HG02884 (cell line): ENCODE measurements at regions not wholly inside any gene's neighbourhood (a gene's known extent, or its start where the extent isn't known, plus 50 kb on each side); places are given as distances from the start of the nearest gene placed in this dataset.
"Not testable (repeated sequence)": the region's sequence is repeated elsewhere in the genome, so short reads cannot be mapped to it uniquely, and the experiment has no call there.

Experiments
- ATAC-seq: cut with Tn5 transposase; IDR thresholded peaks from one replicate; pipeline ENCODE4 v1.9.1; 2021; ENCODE audit warnings: mild to moderate bottlenecking, moderate library complexity; ENCODE audit not compliant: unreplicated experiment

DNA sequence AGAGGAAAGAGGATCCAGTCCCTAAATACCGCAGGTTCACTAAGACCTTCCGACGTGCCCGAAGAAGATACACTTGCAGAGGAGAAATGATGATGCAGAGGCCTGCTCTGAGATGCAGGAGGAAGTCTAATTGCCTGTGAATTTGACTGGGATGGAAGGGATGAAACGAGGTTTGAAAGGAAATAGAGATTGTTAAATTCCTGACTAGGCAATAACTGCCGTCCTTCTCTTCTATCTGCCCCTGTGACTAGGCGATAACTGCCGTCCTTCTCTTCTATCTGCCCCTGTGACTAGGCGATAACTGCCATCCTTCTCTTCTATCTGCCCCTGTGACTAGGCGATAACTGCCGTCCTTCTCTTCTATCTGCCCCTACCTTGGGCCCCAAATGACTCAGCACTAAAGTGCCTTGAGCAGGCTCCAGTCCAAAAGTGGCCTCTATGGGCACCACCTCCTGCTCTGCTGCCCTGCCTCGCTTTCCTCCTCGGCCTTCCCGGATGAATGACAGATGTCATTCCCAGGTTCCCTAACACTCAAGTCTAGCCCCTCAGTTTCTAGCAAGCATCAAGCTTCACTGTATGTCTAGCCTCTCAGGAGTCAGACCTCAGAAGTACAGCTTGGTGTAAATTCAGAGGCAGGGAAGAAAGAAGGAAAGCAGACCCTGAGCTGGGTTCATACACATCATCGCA is 189.1 kb downstream of the FOXD4L6 start:
- ATAC-seq: not testable (repeated sequence)

DNA sequence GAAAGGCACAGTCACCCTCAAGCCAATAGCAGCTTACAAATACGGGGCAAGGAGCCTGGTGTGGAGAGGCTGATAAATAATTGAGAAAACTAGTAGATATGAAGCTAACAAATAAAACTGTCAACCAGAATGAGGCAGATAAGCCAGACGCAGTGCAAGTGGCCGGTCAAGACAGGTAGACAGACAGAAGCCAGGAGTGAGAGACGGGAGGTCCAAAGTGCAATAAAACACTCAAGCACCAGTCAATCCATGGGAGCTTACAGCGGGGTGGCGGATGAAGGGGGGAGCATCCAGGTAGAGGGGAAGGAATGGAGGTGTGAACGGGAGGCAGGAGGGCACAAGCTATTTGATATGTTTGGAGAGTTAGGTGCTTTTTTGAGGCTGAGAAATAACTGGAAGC is 193.1 kb downstream of the FOXD4L6 start:
- no peak for ATAC-seq

DNA sequence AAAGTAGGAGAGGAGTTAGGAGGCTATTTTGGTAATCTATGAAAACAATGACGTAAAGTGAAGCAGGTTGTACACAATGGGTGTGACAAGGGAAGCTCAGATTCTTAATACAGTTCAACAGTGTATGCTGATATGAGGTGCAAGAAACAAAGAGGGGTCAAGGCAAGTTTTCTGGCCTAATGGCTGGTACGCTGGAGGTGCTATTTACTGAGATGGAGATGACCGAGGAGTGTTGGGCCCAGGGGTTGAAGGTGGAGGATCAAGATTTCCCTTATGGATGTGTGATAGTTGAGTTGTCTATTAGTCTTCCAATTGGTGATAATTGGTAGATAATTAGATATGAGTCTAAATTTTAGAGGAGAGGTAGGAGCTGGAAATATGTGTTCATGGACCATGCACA is 194.0 kb downstream of the FOXD4L6 start:
- not testable (repeated sequence) for ATAC-seq

- not testable (repeated sequence) for ATAC-seq
Observed at GRCh38 chr9:40930426-40930825, 198.1 kb downstream of the FOXD4L6 start.

DNA sequence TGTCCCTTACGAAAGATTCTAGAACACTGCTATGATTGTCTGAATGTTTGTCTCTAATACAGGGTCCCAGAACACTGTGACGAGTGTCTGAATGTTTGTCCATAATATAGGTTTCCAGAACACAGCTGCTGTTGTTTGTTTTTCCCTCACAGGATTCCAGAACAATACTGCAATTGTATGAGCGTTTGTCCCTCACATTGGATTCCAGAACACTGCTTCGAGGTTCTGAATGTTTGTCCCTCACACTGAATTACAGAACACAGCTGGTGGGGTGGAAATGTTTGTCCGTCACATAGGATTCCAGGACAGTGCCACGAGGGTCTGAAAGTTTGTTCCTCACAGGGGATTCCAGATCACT is 199.0 kb downstream of the FOXD4L6 start:
- not testable (repeated sequence) for ATAC-seq

DNA sequence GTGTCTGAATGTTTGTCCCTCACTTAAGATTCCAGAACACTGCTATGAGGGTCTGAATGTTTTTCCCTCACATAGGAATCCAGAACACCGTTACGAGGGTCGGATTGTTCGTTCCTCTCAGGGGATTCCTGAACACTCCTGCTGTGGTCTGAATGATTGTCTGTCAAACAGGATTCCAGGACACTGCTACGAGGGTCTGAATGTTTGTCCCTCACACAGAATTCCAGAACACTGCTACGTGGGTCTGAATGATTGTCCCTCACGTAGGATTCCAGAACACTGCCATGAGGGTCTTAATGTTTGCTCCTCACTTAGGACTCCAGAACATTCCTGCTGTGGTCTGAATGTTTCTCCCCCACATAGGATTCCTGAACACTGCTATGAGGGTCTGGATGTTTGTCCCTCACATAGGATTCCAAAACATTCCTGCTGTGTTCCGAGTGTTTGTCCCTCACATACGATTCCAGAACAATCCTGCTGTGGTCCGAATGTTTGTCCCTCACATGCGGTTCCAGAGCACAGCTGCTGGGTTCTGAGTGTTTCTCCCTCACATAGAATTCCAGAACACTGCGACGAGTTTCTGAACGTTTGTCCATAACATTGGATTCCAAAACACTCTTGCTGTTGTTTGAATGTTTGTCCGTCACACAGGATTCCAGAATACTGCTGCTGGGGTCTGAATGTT is 199.5 kb downstream of the FOXD4L6 start:
- ATAC-seq: no peak

- ATAC-seq: no peak
Observed at GRCh38 chr9:40927851-40928802, 200.4 kb downstream of the FOXD4L6 start.

DNA sequence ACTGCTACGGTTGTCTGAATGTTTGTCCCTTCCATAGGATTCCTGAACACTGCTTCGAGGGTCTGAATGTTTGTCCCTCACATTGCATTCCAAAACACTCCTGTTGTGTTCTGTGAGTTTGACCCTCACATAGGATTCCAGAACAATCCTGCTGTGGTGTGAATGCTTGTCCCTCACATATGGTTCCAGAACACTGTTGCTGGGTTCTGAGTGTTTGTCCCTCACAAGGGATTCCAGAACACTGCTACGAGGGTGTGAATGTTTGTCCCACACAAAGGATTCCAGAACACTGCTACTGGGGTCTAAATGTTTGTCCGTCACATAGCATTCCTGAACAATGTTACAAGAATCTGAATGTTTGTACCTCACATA is 201.2 kb downstream of the FOXD4L6 start:
- no peak for ATAC-seq

DNA sequence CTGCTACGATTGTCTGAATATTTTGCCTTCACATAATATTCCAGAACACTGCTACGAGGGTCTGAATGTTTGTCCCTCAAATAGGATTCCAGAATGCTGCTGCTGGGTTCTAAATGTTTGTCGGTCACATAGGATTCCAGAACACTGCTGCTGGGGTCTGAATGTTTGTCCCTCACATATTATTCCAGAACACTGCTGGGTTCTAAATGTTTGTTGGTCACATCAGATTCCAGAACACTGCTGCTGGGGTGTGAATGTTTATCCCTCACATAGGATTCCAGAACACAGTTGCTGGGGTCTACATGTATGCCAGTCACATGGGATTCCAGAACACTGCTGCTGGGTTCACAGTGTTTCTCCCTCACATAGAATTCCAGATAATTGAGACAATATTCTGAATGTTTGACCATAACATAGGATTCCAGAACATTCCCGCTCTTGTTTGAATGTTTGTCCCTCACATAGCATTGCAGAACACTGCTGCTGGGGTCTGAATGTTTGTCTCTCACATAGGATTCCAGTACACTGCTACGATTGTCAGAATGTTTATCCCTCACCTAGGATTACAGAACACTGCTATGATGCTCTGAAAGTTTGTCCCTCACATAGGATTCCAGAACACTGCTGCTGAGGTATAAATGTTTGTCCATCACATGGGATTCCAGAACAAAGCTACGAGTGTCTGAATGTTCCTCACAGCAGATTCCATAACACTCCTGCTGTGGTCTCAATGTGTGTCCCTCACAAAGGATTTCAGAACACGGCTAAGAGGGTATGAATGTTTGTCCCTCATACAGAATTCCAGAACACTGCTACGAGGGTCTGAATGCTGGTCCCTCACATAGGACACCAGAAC is 201.8 kb downstream of the FOXD4L6 start:
- no peak for ATAC-seq

DNA sequence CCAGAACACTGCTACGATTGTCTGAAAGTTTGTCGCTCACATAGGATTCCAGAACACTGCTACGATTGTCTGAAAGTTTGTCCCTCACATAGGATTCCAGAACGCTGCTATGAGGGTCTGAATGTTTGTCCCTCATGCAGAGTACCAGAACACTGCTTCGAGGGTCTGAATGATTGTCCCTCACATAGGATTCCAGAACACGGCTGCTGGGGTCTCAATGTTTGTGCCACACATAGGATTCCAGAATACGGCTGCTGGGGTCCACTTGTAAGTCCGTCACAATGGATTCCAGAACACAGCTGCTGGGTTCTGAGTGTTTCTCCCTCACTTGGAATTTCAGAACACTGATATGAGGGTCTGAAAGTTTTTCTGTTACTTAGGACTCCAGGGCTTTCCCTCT is 203.3 kb downstream of the FOXD4L6 start:
- ATAC-seq: no peak

- not testable (repeated sequence) for ATAC-seq
Observed at GRCh38 chr9:40916399-40916783, 212.1 kb downstream of the FOXD4L6 start.

DNA sequence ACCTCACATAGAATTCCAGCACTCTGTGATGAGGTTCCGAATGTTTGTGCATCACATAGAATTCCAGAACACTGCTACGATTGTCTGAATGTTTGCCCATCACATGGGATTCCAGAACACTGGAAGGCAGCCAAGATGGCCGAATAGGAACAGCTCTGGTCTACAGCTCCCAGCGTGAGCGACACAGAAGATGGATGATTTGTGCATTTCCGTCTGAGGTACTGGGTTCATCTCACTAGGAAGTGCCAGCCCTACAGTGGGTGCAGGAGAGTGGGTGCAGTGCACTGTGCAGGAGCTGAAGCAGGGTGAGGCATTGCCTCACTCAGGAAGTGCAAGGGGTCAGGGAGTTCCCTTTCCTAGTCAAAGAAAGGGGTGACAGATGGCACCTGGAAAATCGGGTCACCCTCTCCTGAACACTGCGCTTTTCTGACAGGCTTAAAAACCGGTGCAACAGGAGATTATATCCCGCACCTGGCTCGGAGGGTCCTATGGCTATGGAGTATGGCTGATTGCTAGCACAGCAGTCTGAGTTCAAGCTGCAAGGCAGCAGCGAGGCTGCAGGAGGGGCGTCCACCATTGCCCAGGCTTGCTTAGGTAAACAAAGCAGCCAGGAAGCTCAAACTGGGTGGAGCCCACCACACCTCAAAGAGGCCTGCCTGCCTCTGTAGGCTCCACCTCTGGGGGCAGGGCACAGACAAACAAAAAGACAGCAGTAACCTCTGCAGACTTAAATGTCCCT is 212.7 kb downstream of the FOXD4L6 start:
- ATAC-seq: not testable (repeated sequence)

- ATAC-seq: no peak
Observed at GRCh38 chr9:40914772-40915659, 213.5 kb downstream of the FOXD4L6 start.

GRCh38 chr9:40913928-40914673 is 214.4 kb downstream of the FOXD4L6 start:
- no peak for ATAC-seq

DNA sequence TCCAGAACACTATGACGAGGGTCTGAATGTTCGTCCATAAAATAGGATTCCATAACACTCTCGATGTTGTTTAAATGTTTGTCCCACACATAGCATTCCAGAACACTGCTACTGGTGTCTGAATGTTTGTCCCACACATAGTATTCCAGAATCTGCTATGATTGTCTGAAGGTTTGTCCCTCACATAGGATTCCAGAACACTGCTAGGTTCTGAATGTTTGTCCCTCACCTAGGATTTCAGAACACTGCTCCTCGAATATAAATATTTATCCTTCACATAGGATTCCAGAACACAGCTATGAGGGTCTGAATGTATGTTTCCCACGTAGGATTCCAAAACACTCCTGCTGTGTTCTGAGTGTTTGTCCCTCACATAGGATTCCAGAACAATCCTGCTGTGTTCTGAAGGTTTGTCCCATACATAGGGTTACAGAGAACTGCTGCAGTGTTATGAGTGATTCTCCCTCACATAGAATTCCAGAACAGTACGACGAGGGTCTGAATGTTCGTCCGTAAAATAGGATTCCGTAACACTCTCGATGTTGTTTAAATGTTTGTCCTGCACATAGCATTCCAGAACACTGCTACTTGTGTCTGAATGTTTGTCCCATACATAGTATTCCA is 215.3 kb downstream of the FOXD4L6 start:
- no peak for ATAC-seq

DNA sequence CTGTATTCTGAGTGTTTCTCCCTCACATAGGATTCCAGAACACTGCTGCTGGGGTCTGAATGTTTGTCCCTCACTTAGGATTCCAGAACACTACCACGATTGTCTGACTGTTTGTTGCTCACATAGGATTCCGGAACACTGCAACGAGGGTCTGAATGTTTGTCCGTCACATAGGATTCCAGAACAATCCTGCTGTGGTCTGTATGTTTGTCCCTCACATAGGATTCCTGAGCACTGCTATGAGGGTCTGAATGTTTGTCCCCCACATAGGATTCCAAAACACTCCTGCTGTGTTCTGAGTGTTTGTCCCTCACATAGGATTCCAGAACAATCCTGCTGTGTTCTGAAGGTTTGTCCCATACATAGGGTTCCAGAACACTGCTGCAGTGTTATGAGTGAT is 215.8 kb downstream of the FOXD4L6 start:
- not testable (repeated sequence) for ATAC-seq

DNA sequence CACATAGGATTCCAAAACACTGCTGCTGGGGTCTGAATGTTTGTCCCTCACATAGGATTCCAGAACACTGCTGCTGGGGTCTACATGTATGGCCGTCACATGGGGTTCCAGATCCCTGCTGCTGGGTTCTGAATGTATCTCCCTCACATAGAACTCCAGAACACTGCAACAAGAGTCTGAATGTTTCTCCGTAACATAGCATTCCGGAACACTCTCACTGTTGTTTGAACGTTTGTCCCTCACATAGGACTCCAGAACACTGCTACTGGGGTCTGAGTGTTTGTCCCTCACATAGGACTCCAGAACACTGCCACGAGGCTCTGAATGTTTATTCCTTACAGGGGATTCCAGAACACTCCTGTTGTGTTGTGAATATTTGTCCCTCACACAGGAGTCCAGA is 216.8 kb downstream of the FOXD4L6 start:
- no peak for ATAC-seq

- not testable (repeated sequence) for ATAC-seq
Observed at GRCh38 chr9:40910995-40911394, 217.5 kb downstream of the FOXD4L6 start.
